Muscle layer of colon (tissue), 2 donors: ENCODE measurements at regions not wholly inside any gene's neighbourhood (a gene's known extent, or its start where the extent isn't known, plus 50 kb on each side); places are given as distances from the start of the nearest gene placed in this dataset.
"Not testable (repeated sequence)": the region's sequence is repeated elsewhere in the genome, so short reads cannot be mapped to it uniquely, and the experiment has no call there.

Experiments
- H3K27ac ChIP-seq: one replicate; pipeline ENCODE4 v1.7.0; 2013; ENCODE audit warnings: low read depth, mild to moderate bottlenecking, low read length, moderate library complexity
- H3K27me3 ChIP-seq, 2 donors: one replicate each; pipeline ENCODE4 v1.7.0; 2013; ENCODE audit warnings: low read length in 2 of 2, mild to moderate bottlenecking in 2 of 2; ENCODE audit not compliant: insufficient read depth in 2 of 2, control insufficient read depth in 1 of 2
- H3K36me3 ChIP-seq: one replicate; pipeline ENCODE4 v1.7.0; 2013; ENCODE audit warnings: mild to moderate bottlenecking, low read length; ENCODE audit not compliant: insufficient read depth
- H3K4me1 ChIP-seq: one replicate; pipeline ENCODE4 v1.7.0; 2013; ENCODE audit warnings: mild to moderate bottlenecking, low read length; ENCODE audit not compliant: insufficient read depth
- H3K4me3 ChIP-seq, 2 donors: one replicate each; pipeline ENCODE4 v1.7.0; 2013; ENCODE audit warnings: low read length in 2 of 2, low read depth in 1 of 2, mild to moderate bottlenecking in 1 of 2, moderate library complexity in 1 of 2
- H3K9ac ChIP-seq: one replicate; pipeline ENCODE4 v1.7.0; 2013; ENCODE audit warnings: low read length
- H3K9me3 ChIP-seq: one replicate; pipeline ENCODE4 v1.7.0; 2013; ENCODE audit warnings: mild to moderate bottlenecking, low read length
- donor health status: abdominal sarcoma.
- donor health status: Adenocarcinoma of cecum.

GRCh38 chr14:106506881-106507305 lies 980.5 kb downstream of the TMEM121 start:
- no peak overlapping the region for H3K9ac ChIP-seq
- no peak overlapping the region for H3K4me3 ChIP-seq
- no peaks in the 10 kb centered on the region for H3K27me3 ChIP-seq
- H3K36me3 ChIP-seq = no peaks in the 10 kb centered on the region
- no peaks in the 10 kb centered on the region for H3K9me3 ChIP-seq
- H3K27ac ChIP-seq = no peak overlapping the region
- H3K4me1 ChIP-seq = no peaks in the 10 kb centered on the region

- H3K4me3 ChIP-seq = no peak overlapping the region
- H3K36me3 ChIP-seq = no peaks in the 10 kb centered on the region
- H3K27ac ChIP-seq = no peak overlapping the region
- no peaks in the 10 kb centered on the region for H3K27me3 ChIP-seq
- H3K9me3 ChIP-seq = no peaks in the 10 kb centered on the region
- H3K9ac ChIP-seq = no peak overlapping the region
- H3K4me1 ChIP-seq = no peaks in the 10 kb centered on the region
These were observed 981.0 kb downstream of the TMEM121 start for GRCh38 chr14:106507354-106507753.

- Histone ChIP-seq H3K9me3 (no peaks in the 10 kb centered on the region), H3K9ac (no peak overlapping the region), H3K4me1 (no peaks in the 10 kb centered on the region), H3K27me3 (no peaks in the 10 kb centered on the region), H3K36me3 (no peaks in the 10 kb centered on the region), H3K27ac (no peak overlapping the region), H3K4me3 (no peak overlapping the region)
These were observed 981.8 kb downstream of the TMEM121 start for GRCh38 chr14:106508216-106508615.

DNA sequence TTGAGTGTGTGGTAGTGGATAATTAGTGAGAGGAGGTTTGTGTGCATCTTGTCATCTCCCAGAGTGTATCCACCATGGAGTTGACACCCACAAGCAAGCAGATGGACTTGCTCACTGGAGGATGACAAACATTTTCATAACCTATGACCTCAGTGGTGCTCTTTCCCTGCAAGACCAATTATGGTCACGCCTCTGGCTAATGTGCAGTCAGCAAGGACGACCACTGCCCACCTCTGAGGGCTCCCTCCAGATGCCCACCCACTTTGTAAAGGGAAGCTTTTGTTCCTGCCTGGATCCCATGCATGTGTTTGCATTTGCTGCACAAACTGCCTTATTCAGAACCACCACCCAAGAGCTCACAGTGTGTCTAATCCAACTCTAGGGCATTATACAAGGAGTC lies 982.8 kb downstream of the TMEM121 start:
- Histone ChIP-seq H3K9ac (no peak overlapping the region), H3K27ac (no peak overlapping the region), H3K27me3 (no peaks in the 10 kb centered on the region), H3K36me3 (no peaks in the 10 kb centered on the region), H3K9me3 (no peaks in the 10 kb centered on the region), H3K4me1 (no peaks in the 10 kb centered on the region), H3K4me3 (no peak overlapping the region)

GRCh38 chr14:106509807-106510206 lies 983.4 kb downstream of the TMEM121 start:
- Histone ChIP-seq H3K9me3 (no peaks in the 10 kb centered on the region), H3K27ac (no peak overlapping the region), H3K9ac (no peak overlapping the region), H3K4me3 (no peak overlapping the region), H3K27me3 (no peaks in the 10 kb centered on the region), H3K4me1 (no peaks in the 10 kb centered on the region), H3K36me3 (no peaks in the 10 kb centered on the region)

DNA sequence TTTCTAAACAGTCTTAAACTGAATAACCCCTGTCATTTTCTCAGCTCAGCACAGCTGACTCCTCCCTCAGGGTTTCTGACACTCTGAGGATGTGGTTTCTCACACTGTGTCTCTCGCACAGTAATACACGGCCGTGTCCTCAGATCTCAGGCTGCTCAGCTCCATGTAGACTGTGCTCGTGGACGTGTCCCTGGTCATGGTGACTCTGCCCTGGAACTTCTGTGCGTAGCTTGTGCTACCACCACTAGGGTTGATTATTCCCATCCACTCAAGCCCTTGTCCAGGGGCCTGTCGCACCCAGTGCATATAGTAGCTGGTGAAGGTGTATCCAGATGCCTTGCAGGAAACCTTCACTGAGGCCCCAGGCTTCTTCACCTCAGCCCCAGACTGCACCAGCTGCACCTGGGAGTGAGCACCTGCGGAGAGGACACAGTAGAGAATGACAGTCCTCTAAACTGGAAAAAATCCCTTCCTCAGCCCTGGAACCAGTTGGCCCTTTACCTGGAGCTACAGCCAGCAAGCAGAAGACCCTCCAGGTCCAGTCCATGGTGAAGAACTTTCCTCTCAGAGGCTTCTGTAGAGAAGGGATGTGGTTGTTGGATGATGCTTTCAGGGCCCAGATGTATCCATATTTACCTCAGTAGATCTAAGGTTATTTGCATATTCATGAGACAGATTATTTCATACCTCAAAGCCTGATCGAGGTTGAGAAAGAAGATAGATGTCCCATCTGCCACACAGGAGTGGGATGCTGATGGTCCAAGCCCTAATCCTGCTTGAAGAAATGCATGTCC lies 984.8 kb downstream of the TMEM121 start:
- Histone ChIP-seq H3K9ac (no peak overlapping the region), H3K27me3 (no peaks in the 10 kb centered on the region), H3K9me3 (no peaks in the 10 kb centered on the region), H3K4me1 (no peaks in the 10 kb centered on the region), H3K27ac (no peak overlapping the region), H3K4me3 (no peak overlapping the region), H3K36me3 (no peaks in the 10 kb centered on the region)

- Histone ChIP-seq H3K9ac (no peak overlapping the region), H3K4me1 (no peaks in the 10 kb centered on the region), H3K4me3 (no peak overlapping the region), H3K36me3 (no peaks in the 10 kb centered on the region), H3K27ac (no peak overlapping the region), H3K9me3 (no peaks in the 10 kb centered on the region), H3K27me3 (no peaks in the 10 kb centered on the region)
These were observed 985.4 kb downstream of the TMEM121 start for GRCh38 chr14:106511800-106512198.

DNA sequence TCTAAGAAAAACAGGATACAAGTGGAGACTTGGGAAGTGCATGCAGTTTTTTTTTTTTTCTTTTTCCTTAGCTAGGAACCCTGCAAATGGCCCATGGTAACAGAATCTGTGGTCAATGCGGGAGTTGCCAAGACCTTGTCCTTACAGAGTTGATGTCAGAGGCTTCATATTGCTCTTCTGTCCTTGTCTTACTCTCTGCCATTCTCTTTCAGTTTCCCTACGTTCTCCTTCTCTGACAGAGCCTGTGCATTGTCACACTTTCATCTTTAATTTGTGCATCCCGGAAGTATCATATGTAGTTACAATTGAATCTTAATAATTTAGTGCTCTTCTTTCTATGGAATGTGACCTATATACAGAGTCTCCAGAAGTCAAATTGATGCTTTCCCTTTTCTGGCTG lies 986.9 kb downstream of the TMEM121 start:
- no peaks in the 10 kb centered on the region for H3K4me1 ChIP-seq
- H3K4me3 ChIP-seq = no peak overlapping the region
- H3K9me3 ChIP-seq = no peaks in the 10 kb centered on the region
- H3K27ac ChIP-seq = no peak overlapping the region
- H3K9ac ChIP-seq = no peak overlapping the region
- no peaks in the 10 kb centered on the region for H3K27me3 ChIP-seq
- H3K36me3 ChIP-seq = no peaks in the 10 kb centered on the region

GRCh38 chr14:106518054-106518943 lies 991.9 kb downstream of the TMEM121 start:
- H3K4me1 ChIP-seq = no peaks in the 10 kb centered on the region
- H3K36me3 ChIP-seq = no peaks in the 10 kb centered on the region
- no peaks in the 10 kb centered on the region for H3K27me3 ChIP-seq
- no peaks in the 10 kb centered on the region for H3K9me3 ChIP-seq
- no peak overlapping the region for H3K27ac ChIP-seq
- no peak overlapping the region for H3K9ac ChIP-seq
- H3K4me3 ChIP-seq = no peak overlapping the region

DNA sequence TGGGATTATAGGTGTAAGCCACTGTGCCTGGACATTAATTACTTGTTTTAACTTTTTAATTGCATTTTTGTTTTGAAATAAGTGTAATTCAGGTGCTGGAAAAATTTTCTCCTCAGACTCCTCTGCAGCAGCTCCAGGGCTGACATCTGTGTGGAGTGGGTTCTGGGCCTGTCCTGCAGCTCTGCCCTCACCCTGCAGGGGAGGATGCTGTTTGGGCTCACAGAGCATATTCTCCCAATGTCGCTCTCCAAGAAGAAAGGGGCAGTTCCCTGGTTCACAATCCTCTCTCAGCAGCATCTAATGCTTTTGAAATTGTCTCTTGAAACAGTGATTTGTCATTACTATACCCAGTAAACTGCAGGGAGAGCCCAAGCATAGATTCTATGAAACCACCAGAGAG lies 995.7 kb downstream of the TMEM121 start:
- not testable (repeated sequence) for H3K36me3 ChIP-seq, H3K27ac ChIP-seq, H3K4me1 ChIP-seq, H3K9me3 ChIP-seq, H3K4me3 ChIP-seq, H3K9ac ChIP-seq, H3K27me3 ChIP-seq

GRCh38 chr14:106522990-106523389 lies 996.6 kb downstream of the TMEM121 start:
- Histone ChIP-seq H3K9me3 (no peaks in the 10 kb centered on the region), H3K27me3 (no peaks in the 10 kb centered on the region), H3K9ac (no peak overlapping the region), H3K4me1 (no peaks in the 10 kb centered on the region), H3K36me3 (no peaks in the 10 kb centered on the region), H3K27ac (no peak overlapping the region), H3K4me3 (no peak overlapping the region)
